ENCODE measurements at regions not wholly inside any gene's neighbourhood (a gene's known extent, or its start where the extent isn't known, plus 50 kb on each side); places are given as distances from the start of the nearest gene placed in this dataset.

DNA sequence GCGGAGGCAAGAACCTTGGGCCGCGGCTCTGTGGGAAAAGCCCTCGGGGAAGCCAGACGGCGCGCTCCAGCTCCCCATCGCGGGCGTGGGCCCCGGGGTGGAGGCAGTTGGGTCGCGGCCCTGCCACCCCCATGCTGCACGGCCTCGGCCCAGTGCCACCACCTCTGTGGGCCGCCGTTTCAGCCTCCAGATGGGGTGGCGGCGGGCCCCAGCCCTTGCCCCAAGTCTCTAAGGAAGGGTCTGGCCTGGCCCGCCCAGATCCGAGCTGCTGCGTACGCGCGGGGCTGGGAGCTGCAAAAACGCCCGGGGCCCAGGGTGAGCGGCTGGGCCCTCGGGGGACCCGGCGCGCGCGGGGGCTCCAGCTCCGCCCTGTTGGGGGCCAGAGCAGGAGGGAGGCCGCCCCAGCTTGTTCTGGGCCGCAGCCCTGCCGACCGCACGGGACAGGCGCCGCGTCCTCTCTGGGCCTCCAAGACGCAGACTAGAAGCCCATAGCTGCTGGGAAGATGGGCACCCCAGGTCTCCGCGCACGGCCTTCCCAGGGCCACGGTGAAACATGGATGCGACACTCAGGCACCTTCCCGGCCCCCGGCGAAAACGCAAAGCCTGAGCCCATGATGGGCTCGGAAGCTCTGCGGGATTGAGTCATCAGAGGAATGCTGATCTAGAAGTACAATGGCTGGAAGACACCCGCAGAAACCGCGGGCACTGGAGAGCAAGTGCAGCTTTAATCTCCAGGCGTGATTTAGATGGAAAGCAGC, 110.1 kb downstream of the KCTD15 start:
- Histone ChIP-seq H3K4me3 (ENCODE audit: low read depth, low read length) (peak overlapping the region; percentile 48), H3K36me3 (ENCODE audit: control insufficient read depth, insufficient read depth, low read length) (no peaks in the 10 kb centered on the region), H3K27me3 (ENCODE audit: control insufficient read depth, insufficient read depth, low read length) (no peaks in the 10 kb centered on the region)
- TF ChIP-seq, protein P1, sequence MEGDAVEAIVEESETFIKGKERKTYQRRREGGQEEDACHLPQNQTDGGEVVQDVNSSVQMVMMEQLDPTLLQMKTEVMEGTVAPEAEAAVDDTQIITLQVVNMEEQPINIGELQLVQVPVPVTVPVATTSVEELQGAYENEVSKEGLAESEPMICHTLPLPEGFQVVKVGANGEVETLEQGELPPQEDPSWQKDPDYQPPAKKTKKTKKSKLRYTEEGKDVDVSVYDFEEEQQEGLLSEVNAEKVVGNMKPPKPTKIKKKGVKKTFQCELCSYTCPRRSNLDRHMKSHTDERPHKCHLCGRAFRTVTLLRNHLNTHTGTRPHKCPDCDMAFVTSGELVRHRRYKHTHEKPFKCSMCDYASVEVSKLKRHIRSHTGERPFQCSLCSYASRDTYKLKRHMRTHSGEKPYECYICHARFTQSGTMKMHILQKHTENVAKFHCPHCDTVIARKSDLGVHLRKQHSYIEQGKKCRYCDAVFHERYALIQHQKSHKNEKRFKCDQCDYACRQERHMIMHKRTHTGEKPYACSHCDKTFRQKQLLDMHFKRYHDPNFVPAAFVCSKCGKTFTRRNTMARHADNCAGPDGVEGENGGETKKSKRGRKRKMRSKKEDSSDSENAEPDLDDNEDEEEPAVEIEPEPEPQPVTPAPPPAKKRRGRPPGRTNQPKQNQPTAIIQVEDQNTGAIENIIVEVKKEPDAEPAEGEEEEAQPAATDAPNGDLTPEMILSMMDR (IDR thresholded peaks at IDR 0.05; ENCODE audit: insufficient read depth, low read length, severe bottlenecking), result no peak
- no peak for FAIRE-seq
- peak; percentile 54 for DNase-seq (ENCODE audit: low read depth)

DNA sequence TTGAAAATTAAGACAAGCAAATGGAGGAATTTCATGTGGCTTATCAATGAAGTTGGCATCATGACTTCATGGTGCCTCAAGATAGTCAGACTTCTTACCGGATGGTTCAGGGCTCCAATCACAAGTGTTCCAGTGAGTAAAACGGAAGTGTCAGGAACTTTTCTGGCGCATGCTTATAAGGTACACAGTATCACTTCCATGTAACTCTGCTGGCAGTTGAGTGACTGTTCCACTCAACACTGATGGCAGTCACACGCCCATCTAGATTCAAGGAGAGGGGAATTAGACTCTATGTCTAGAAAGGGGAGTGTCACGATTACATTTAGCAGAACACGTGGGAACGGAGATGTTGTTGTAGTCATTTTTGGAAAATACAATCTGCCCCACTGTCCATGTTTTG, 114.3 kb downstream of the KCTD15 start:
- no peak for DNase-seq (ENCODE audit: low read depth)
- H3K4me3 ChIP-seq (ENCODE audit: low read depth, low read length), result no peak overlapping the region

DNA sequence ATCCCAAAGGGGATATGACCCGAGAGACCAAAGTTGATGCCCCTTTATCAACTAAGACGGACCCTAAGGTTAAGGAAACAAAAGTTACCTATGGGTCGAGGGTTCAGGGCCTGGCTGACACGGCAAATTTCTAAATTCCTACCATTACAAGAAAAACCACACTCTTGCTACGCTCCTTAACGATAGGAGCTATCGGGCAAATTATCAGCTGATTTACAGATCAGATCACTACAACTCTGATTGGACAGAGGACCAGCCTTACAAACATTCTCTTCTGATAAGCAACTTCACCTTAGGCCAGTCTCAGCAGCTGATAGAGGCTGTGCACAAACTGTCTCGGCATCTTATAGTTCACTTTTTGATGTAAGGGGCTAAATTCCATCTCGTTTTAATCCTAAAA, 117.9 kb downstream of the KCTD15 start:
- no peak for DNase-seq (ENCODE audit: low read depth)
- Histone ChIP-seq H3K4me3 (ENCODE audit: low read depth, low read length) (no peak overlapping the region), H3K27me3 (ENCODE audit: control insufficient read depth, insufficient read depth, low read length) (no peaks in the 10 kb centered on the region), H3K36me3 (ENCODE audit: control insufficient read depth, insufficient read depth, low read length) (no peaks in the 10 kb centered on the region)
- TF ChIP-seq, protein P1 (IDR thresholded peaks at IDR 0.05; ENCODE audit: insufficient read depth, low read length, severe bottlenecking), result no peak
- no peak for FAIRE-seq

More for the DNA sequence above, 114.3 kb downstream of the KCTD15 start:
- TF ChIP-seq, protein P1 (IDR thresholded peaks at IDR 0.05; ENCODE audit: insufficient read depth, low read length, severe bottlenecking), result no peak
- no peaks in the 10 kb centered on the region for H3K27me3 ChIP-seq (ENCODE audit: control insufficient read depth, insufficient read depth, low read length)
- FAIRE-seq, result no peak
- no peaks in the 10 kb centered on the region for H3K36me3 ChIP-seq (ENCODE audit: control insufficient read depth, insufficient read depth, low read length)

DNA sequence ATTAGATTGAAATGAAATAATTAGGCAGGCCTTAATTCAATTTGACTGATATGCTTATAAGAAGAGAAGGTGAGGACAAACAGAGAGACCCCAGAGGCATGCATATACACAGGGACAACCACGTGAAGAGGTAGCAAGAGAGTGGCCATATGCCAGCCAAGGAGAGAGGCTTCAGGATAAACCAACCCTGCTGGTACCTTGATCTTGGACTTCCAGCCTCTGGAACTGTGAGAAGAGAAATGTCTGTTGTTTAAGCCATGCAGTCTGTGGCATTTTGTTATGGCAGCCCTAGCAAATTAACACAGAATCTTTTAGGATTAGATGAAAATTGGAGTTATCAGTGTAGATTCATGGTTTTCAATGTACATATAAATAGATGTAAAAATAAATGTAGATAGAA, 120.1 kb downstream of the KCTD15 start:
- FAIRE-seq, result no peak
- TF ChIP-seq, protein P1 (IDR thresholded peaks at IDR 0.05; ENCODE audit: insufficient read depth, low read length, severe bottlenecking), result no peak
- no peaks in the 10 kb centered on the region for H3K36me3 ChIP-seq (ENCODE audit: control insufficient read depth, insufficient read depth, low read length)
- DNase-seq (ENCODE audit: low read depth), result no peak
- no peaks in the 10 kb centered on the region for H3K27me3 ChIP-seq (ENCODE audit: control insufficient read depth, insufficient read depth, low read length)
- H3K4me3 ChIP-seq (ENCODE audit: low read depth, low read length), result no peak overlapping the region

DNA sequence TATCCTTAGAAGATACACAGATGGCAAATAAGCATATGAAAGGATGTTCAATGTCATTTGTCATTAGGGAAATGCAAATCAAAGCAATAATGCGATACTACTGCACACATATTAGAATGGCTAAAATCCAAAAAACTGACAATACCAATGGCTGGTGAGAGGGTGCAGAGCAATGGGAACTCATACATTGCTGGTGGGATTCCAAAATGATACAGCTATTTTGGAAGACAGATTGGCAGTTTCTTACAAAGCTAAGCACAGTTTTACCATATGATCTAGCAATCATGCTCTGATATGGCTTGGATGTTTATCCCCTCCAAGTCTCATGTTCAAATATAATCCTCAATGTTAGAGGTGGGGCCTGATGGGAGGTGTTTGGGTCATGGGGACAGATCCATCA, 122.6 kb downstream of the KCTD15 start:
- FAIRE-seq (no peak), DNase-seq (ENCODE audit: low read depth) (no peak)
- H3K4me3 ChIP-seq (ENCODE audit: low read depth, low read length), result no peak overlapping the region
- no peaks in the 10 kb centered on the region for H3K36me3 ChIP-seq (ENCODE audit: control insufficient read depth, insufficient read depth, low read length)
- TF ChIP-seq, protein P1 (IDR thresholded peaks at IDR 0.05; ENCODE audit: insufficient read depth, low read length, severe bottlenecking), result no peak
- H3K27me3 ChIP-seq (ENCODE audit: control insufficient read depth, insufficient read depth, low read length), result no peaks in the 10 kb centered on the region

DNA sequence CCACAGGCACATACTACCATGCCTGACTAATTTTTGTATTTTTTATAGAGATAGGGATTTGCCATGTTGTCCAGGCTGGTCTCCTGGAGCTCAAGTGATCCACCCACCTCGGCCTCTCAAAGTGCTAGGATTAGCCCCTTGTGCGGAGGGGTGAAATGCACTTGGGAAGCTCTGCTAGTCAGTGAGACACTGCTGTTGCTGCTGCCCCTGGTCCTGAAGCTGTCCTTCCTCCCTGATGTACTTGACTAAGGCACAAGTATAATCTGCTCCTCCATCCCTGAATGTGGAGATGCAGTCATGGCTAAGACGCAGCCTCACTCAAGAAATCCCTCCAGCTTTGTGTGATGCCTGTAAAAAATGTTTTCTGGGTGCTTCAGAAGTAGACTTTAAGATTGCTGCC, 124.5 kb downstream of the KCTD15 start:
- DNase-seq (ENCODE audit: low read depth) (no peak), FAIRE-seq (no peak)
- Histone ChIP-seq H3K4me3 (ENCODE audit: low read depth, low read length) (no peak overlapping the region), H3K36me3 (ENCODE audit: control insufficient read depth, insufficient read depth, low read length) (no peaks in the 10 kb centered on the region), H3K27me3 (ENCODE audit: control insufficient read depth, insufficient read depth, low read length) (no peaks in the 10 kb centered on the region)
- TF ChIP-seq, protein P1 (IDR thresholded peaks at IDR 0.05; ENCODE audit: insufficient read depth, low read length, severe bottlenecking), result no peak

Measured in bronchial epithelial cell (primary cell).